Endothelial cell of umbilical vein (primary cell): ENCODE measurements at regions not wholly inside any gene's neighbourhood (a gene's known extent, or its start where the extent isn't known, plus 50 kb on each side); places are given as distances from the start of the nearest gene placed in this dataset.

ENCODE experiments used
- BruUV-seq: library from RNA; stranded (reverse); fragments of 400-500 nt; replicated peaks from 2 replicates; lab custom pipeline; 2021; lab: Mats Ljungman, UMichigan
- CTCF ChIA-PET: fragments of 300-600, 350-600 bp; sonication (Branson Sonifier 250); formaldehyde crosslinking; loops from one replicate; lab custom pipeline; 2021; ENCODE audit warnings: antibody characterized with exemption, inconsistent platforms; lab: Charles Lee
- POLR2A ChIA-PET: fragments of 300-600, 350-600 bp; sonication (Branson Sonifier 250); formaldehyde crosslinking; loops from one replicate; lab custom pipeline; 2021; ENCODE audit warnings: antibody characterized with exemption, inconsistent platforms; lab: Charles Lee
- DNase-seq: peaks from one replicate; pipeline ENCODE4 v3.0.0-alpha.2; 2011; ENCODE audit warnings: low read depth, low spot score
- FAIRE-seq: peaks from 2 replicates; lab custom pipeline; 2011; peaks lifted over from hg19 to GRCh38; lab: Jason Lieb, UNC
- H2AFZ ChIP-seq: 2 replicates; pipeline ENCODE4 v1.6.0; 2012; ENCODE audit warnings: low read depth, low read length, control low read depth, inconsistent platforms
- H3K27ac ChIP-seq: 2 replicates; pipeline ENCODE4 v1.5.1; 2011; ENCODE audit warnings: low read depth, mild to moderate bottlenecking, control low read depth, low read length, moderate library complexity; ENCODE audit not compliant: insufficient read depth
- H3K27me3 ChIP-seq, 2 experiments: 2 replicates each; pipeline versions ENCODE4 v1.6.0 to v1.6.1; 2011; ENCODE audit warnings: low read length in 2 of 2, mixed read lengths in 1 of 2; ENCODE audit not compliant: control insufficient read depth in 2 of 2, insufficient read depth in 2 of 2
- H3K36me3 ChIP-seq, 2 experiments: 2 replicates in 1 of 2; 3 replicates in 1 of 2; pipeline ENCODE4 v1.5.1; 2011; ENCODE audit warnings: low read length in 2 of 2, mild to moderate bottlenecking in 1 of 2, moderate library complexity in 1 of 2; ENCODE audit not compliant: control insufficient read depth in 2 of 2, insufficient read depth in 2 of 2; ENCODE audit errors: extremely low read depth in 1 of 2
- H3K4me1 ChIP-seq: 3 replicates; pipeline ENCODE4 v1.5.1; 2011; ENCODE audit warnings: mild to moderate bottlenecking, low read length; ENCODE audit not compliant: control insufficient read depth, insufficient read depth; ENCODE audit errors: extremely low read depth
- H3K4me2 ChIP-seq: 2 replicates; pipeline ENCODE4 v1.6.1; 2011; ENCODE audit warnings: low read length, control low read depth, mixed read lengths; ENCODE audit not compliant: insufficient read depth
- H3K4me3 ChIP-seq, 3 experiments: fragments of 200-600 bp in 1 of 3; sonication (generic), shearing (Covaris generic) in 1 of 3; replicated peaks in 1 of 3; 2 replicates each; pipeline ENCODE4 v1.5.1; 2011 to 2016; ENCODE audit warnings: control low read depth in 3 of 3, low read length in 3 of 3, mild to moderate bottlenecking in 2 of 3, inconsistent platforms in 1 of 3, low read depth in 1 of 3, moderate library complexity in 1 of 3; ENCODE audit not compliant: insufficient read depth in 1 of 3
- H3K79me2 ChIP-seq: 2 replicates; pipeline ENCODE4 v1.6.0; 2012; ENCODE audit warnings: low read length, inconsistent platforms; ENCODE audit not compliant: control insufficient read depth, insufficient read depth
- H3K9ac ChIP-seq: replicated peaks from 2 replicates; pipeline ENCODE3; 2011; ENCODE audit warnings: low read length, control low read depth; ENCODE audit not compliant: insufficient read depth; ENCODE audit errors: extremely low read depth
- H3K9me1 ChIP-seq: replicated peaks from 3 replicates; pipeline ENCODE4 v1.6.0; 2011; ENCODE audit warnings: mild to moderate bottlenecking, low read length; ENCODE audit not compliant: control insufficient read depth, insufficient read depth; ENCODE audit errors: extremely low read depth
- H3K9me3 ChIP-seq: replicated peaks from 2 replicates; pipeline ENCODE4 v1.5.1; 2012; ENCODE audit warnings: low read length, inconsistent platforms; ENCODE audit not compliant: control insufficient read depth, insufficient read depth
- H4K20me1 ChIP-seq: replicated peaks from 2 replicates; pipeline ENCODE3; 2011; ENCODE audit warnings: mild to moderate bottlenecking, low read length; ENCODE audit not compliant: control insufficient read depth, insufficient read depth; ENCODE audit errors: extremely low read depth
- EZH2 ChIP-seq: IDR thresholded peaks from 2 replicates; pipeline ENCODE4 v1.6.1; 2012; ENCODE audit warnings: borderline replicate concordance, low read depth, mild to moderate bottlenecking, moderate library complexity, low read length, inconsistent platforms; ENCODE audit not compliant: severe bottlenecking
- FOS ChIP-seq: IDR thresholded peaks from 2 replicates; pipeline ENCODE4 v1.6.1; 2011; ENCODE audit warnings: mild to moderate bottlenecking, low read length, moderate library complexity, borderline replicate concordance; ENCODE audit not compliant: insufficient read depth
- GATA2 ChIP-seq: IDR thresholded peaks from 2 replicates; pipeline ENCODE4 v1.7.0; 2011; ENCODE audit warnings: low read depth, mild to moderate bottlenecking, moderate library complexity, mixed read lengths, low read length; ENCODE audit not compliant: insufficient read length, insufficient read depth
- JUN ChIP-seq: IDR thresholded peaks from 2 replicates; pipeline ENCODE4 v1.6.1; 2011; ENCODE audit warnings: borderline replicate concordance, low read depth; ENCODE audit not compliant: insufficient read length, insufficient read depth
- MAX ChIP-seq: IDR thresholded peaks from 2 replicates; pipeline ENCODE4 v1.6.1; 2011; ENCODE audit not compliant: insufficient read depth, insufficient read length
- MYC ChIP-seq: IDR thresholded peaks from one replicate; pipeline ENCODE4 v1.6.1; 2011; ENCODE audit warnings: mild to moderate bottlenecking, low read depth, low read length
- POLR2A ChIP-seq: IDR thresholded peaks from 2 replicates; pipeline ENCODE4 v1.6.1; 2012; ENCODE audit warnings: low read depth, mild to moderate bottlenecking, control low read depth, low read length
- POLR2AphosphoS5 ChIP-seq: IDR thresholded peaks from 2 replicates; pipeline ENCODE4 v1.6.1; 2012; ENCODE audit warnings: low read depth, mild to moderate bottlenecking, control low read depth, low read length, moderate library complexity; ENCODE audit not compliant: insufficient read depth
- dilution Hi-C: fragments of 300-500 bp; cut with MboI; formaldehyde crosslinking; loops from one replicate; pipeline ENCODE4 v1.15.0; 2019; ENCODE audit warnings: low sequenced_read_pairs; ENCODE audit not compliant: extremely low pct_ligation_motif_present
- intact Hi-C: fragments of 100-400 bp; cut with micrococcal nuclease; formaldehyde crosslinking; loops from one replicate; pipeline ENCODE4 v1.10.0; 2022
- TF ChIP-seq, protein P1 (sequence below), 2 donors: IDR thresholded peaks; 1 replicate in 1 of 2; 2 replicates in 1 of 2; pipeline ENCODE4 v1.5.1; 2011; ENCODE audit warnings: low read length in 2 of 2, mild to moderate bottlenecking in 2 of 2, moderate library complexity in 2 of 2, control low read depth in 1 of 2, inconsistent platforms in 1 of 2, low read depth in 1 of 2; ENCODE audit not compliant: insufficient read depth in 1 of 2; ENCODE audit errors: extremely low read depth in 1 of 2

- TF ChIP-seq MAX (no peak), POLR2AphosphoS5 (no peak), GATA2 (no peak), POLR2A (no peak), JUN (no peak), EZH2 (no peak), FOS (no peak), MYC (no peak)
- TF ChIP-seq, protein P1, sequence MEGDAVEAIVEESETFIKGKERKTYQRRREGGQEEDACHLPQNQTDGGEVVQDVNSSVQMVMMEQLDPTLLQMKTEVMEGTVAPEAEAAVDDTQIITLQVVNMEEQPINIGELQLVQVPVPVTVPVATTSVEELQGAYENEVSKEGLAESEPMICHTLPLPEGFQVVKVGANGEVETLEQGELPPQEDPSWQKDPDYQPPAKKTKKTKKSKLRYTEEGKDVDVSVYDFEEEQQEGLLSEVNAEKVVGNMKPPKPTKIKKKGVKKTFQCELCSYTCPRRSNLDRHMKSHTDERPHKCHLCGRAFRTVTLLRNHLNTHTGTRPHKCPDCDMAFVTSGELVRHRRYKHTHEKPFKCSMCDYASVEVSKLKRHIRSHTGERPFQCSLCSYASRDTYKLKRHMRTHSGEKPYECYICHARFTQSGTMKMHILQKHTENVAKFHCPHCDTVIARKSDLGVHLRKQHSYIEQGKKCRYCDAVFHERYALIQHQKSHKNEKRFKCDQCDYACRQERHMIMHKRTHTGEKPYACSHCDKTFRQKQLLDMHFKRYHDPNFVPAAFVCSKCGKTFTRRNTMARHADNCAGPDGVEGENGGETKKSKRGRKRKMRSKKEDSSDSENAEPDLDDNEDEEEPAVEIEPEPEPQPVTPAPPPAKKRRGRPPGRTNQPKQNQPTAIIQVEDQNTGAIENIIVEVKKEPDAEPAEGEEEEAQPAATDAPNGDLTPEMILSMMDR (IDR thresholded peaks at IDR 0.05; ENCODE audit: extremely low read depth in 1 of 2, insufficient read depth in 1 of 2, low read depth in 1 of 2, low read length in 2 of 2), result no peak
- dilution Hi-C loops, result no loop called here
- no peaks in the 10 kb centered on the region for H3K9me1 ChIP-seq
- no peak for DNase-seq
- H3K79me2 ChIP-seq, result no peaks in the 10 kb centered on the region
- no TSS peak for BruUV-seq
- H3K27me3 ChIP-seq, result no peaks in the 10 kb centered on the region
- H4K20me1 ChIP-seq, result no peaks in the 10 kb centered on the region
- no peaks in the 10 kb centered on the region for H3K36me3 ChIP-seq
- no peak overlapping the region for H3K4me2 ChIP-seq
- H3K4me1 ChIP-seq, result no peaks in the 10 kb centered on the region
- ChIA-PET POLR2A (no interaction called here), CTCF (no interaction called here)
- H2AFZ ChIP-seq, result no peak overlapping the region
- no peak for FAIRE-seq
- H3K4me3 ChIP-seq, result no peak overlapping the region
- H3K27ac ChIP-seq, result no peak overlapping the region
- H3K9ac ChIP-seq, result no peak overlapping the region
- no peaks in the 10 kb centered on the region for H3K9me3 ChIP-seq
- intact Hi-C loops, result no loop called here
Measured at GRCh38 chr4:10316851-10317250, 140.4 kb downstream of the ZNF518B start.
